Nephron progenitor cell (in vitro differentiated cells): ENCODE measurements at regions not wholly inside any gene's neighbourhood (a gene's known extent, or its start where the extent isn't known, plus 50 kb on each side); places are given as distances from the start of the nearest gene placed in this dataset.

Source experiments
- DNase-seq: peaks from one replicate; pipeline ENCODE4 v3.0.0; 2021
- H3K27ac Mint-ChIP-seq: 2 replicates; pipeline ENCODE4 v1.8.0; 2021; ENCODE audit warnings: mild to moderate bottlenecking, moderate library complexity, mixed read lengths
- H3K27me3 Mint-ChIP-seq: 2 replicates; pipeline ENCODE4 v1.8.0; 2021; ENCODE audit warnings: mild to moderate bottlenecking, low read depth, mixed read lengths; ENCODE audit not compliant: poor library complexity
- H3K36me3 Mint-ChIP-seq: 2 replicates; pipeline ENCODE4 v1.8.0; 2021; ENCODE audit warnings: low read depth, mixed read lengths
- H3K4me1 Mint-ChIP-seq: 2 replicates; pipeline ENCODE4 v1.8.0; 2021; ENCODE audit warnings: mixed read lengths
- H3K4me3 Mint-ChIP-seq: 2 replicates; pipeline ENCODE4 v1.8.0; 2021; ENCODE audit warnings: mild to moderate bottlenecking, moderate library complexity, mixed read lengths
- H3K9me3 Mint-ChIP-seq: 2 replicates; pipeline ENCODE4 v1.8.0; 2021; ENCODE audit warnings: mild to moderate bottlenecking, moderate library complexity, mixed read lengths
- TF ChIP-seq, protein P1 (sequence below): fragments of 200-600 bp; sonication (generic); IDR thresholded peaks from 2 replicates; pipeline ENCODE4 v1.5.0; 2021; ENCODE audit warnings: antibody characterized with exemption

DNA sequence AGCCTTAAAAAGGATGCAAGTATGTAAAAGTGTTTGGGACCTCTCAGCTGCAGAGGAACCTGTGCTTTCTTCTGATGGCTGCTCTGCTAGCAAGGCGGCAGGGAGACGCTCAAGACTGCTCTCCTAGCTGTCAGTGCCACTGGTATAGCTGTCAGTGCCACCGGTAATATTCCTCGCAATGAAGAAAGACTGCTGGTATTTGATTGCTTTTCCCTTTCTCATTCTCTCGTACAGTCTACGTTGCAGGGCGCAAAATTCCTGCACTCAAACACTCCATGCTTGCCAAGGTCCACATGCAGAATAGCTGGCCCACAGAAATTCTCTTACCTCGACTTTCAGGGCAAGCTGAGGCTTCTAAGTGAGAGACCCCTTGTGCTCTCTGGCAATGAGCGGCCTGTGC is 432.6 kb upstream of the KLF6 start:
- DNase-seq = no peak
- Mint-ChIP-seq H3K4me3 (no peak overlapping the region), H3K4me1 (no peaks in the 10 kb centered on the region), H3K27me3 (peaks cover 2% of the 10 kb centered on the region), H3K9me3 (no peaks in the 10 kb centered on the region), H3K27ac (no peak overlapping the region), H3K36me3 (no peaks in the 10 kb centered on the region)
- TF ChIP-seq, protein P1, sequence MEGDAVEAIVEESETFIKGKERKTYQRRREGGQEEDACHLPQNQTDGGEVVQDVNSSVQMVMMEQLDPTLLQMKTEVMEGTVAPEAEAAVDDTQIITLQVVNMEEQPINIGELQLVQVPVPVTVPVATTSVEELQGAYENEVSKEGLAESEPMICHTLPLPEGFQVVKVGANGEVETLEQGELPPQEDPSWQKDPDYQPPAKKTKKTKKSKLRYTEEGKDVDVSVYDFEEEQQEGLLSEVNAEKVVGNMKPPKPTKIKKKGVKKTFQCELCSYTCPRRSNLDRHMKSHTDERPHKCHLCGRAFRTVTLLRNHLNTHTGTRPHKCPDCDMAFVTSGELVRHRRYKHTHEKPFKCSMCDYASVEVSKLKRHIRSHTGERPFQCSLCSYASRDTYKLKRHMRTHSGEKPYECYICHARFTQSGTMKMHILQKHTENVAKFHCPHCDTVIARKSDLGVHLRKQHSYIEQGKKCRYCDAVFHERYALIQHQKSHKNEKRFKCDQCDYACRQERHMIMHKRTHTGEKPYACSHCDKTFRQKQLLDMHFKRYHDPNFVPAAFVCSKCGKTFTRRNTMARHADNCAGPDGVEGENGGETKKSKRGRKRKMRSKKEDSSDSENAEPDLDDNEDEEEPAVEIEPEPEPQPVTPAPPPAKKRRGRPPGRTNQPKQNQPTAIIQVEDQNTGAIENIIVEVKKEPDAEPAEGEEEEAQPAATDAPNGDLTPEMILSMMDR = no peak

DNA sequence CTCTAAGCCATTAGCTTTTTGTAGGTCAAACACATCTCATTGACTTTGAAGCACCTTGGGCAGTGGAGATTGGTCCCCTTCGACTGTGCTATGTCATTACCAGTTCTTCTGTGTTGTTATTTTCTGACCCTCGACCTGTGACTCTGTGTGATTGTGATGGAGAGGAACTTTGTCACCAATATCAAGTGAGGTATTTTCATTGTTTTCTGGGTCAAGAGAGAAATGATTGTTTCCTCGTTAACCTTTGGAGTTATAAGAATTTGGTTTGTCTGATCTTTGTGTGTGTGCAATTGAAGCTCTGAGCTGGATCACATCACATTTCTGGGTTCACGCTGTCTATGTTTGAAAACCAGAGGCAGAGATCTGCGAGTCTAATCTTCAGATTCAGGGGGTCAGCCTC is 432.2 kb upstream of the KLF6 start:
- Mint-ChIP-seq H3K27me3 (peaks cover 2% of the 10 kb centered on the region), H3K4me3 (no peak overlapping the region), H3K36me3 (no peaks in the 10 kb centered on the region), H3K27ac (no peak overlapping the region), H3K4me1 (peaks cover 5% of the 10 kb centered on the region), H3K9me3 (no peaks in the 10 kb centered on the region)
- no peak for DNase-seq
- TF ChIP-seq, protein P1 = no peak

GRCh38 chr10:4216726-4217125 is 431.7 kb upstream of the KLF6 start:
- DNase-seq = no peak
- Mint-ChIP-seq H3K4me3 (no peak overlapping the region), H3K27me3 (peaks cover 2% of the 10 kb centered on the region), H3K4me1 (peaks cover 7% of the 10 kb centered on the region), H3K27ac (no peak overlapping the region), H3K9me3 (no peaks in the 10 kb centered on the region), H3K36me3 (no peaks in the 10 kb centered on the region)
- TF ChIP-seq, protein P1 = no peak

DNA sequence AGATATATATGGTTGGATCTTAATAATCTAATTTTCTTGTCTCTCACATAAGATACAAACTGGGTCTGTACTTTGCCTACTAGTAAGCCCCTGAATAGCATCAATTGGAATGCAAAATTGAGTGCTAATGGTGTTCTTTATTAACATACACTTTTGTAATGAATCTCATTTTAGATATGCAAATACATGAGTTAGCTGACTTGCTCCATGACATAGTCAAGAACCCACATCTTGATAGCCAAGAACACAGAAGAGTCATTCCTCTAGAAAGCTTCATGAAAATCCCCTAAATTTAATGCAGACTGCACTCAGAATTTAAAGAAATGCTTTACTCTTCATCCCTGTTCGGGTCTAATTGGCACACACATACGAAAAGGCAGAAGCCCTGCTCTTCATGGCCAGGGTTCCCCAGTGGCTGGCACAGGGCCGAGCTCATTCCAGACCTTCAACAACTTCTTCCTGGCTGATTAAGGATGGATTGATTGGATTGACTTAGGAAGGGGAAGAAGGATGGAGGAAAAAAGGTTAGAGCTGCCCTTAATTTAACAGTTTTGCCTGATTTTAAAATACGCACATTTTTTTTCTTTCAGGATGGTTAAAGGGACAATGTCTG is 431.1 kb upstream of the KLF6 start:
- TF ChIP-seq, protein P1 = no peak
- H3K4me3 Mint-ChIP-seq = no peak overlapping the region
- H3K4me1 Mint-ChIP-seq = peaks cover 7% of the 10 kb centered on the region
- no peak overlapping the region for H3K27ac Mint-ChIP-seq
- H3K9me3 Mint-ChIP-seq = no peaks in the 10 kb centered on the region
- peaks cover 2% of the 10 kb centered on the region for H3K27me3 Mint-ChIP-seq
- H3K36me3 Mint-ChIP-seq = no peaks in the 10 kb centered on the region
- DNase-seq = no peak

GRCh38 chr10:4215485-4215884 is 430.5 kb upstream of the KLF6 start:
- Mint-ChIP-seq H3K27ac (no peak overlapping the region), H3K9me3 (no peaks in the 10 kb centered on the region)
- no peak for DNase-seq

GRCh38 chr10:4214908-4215307 is 429.9 kb upstream of the KLF6 start:
- Mint-ChIP-seq H3K27me3 (peaks cover 2% of the 10 kb centered on the region), H3K27ac (no peak overlapping the region), H3K4me1 (peaks cover 7% of the 10 kb centered on the region), H3K4me3 (no peak overlapping the region), H3K36me3 (no peaks in the 10 kb centered on the region), H3K9me3 (no peaks in the 10 kb centered on the region)
- DNase-seq = no peak
- TF ChIP-seq, protein P1 = no peak

More at GRCh38 chr10:4215485-4215884, 430.5 kb upstream of the KLF6 start:
- no peaks in the 10 kb centered on the region for H3K36me3 Mint-ChIP-seq
- H3K27me3 Mint-ChIP-seq = peaks cover 2% of the 10 kb centered on the region
- TF ChIP-seq, protein P1 = no peak
- H3K4me3 Mint-ChIP-seq = no peak overlapping the region
- peaks cover 7% of the 10 kb centered on the region for H3K4me1 Mint-ChIP-seq
